ENCODE measurements at regions not wholly inside any gene's neighbourhood (a gene's known extent, or its start where the extent isn't known, plus 50 kb on each side); places are given as distances from the start of the nearest gene placed in this dataset.

GRCh38 chr1:98177751-98178150, 256.9 kb upstream of the DPYD start:
- TF ChIP-seq, protein P1, sequence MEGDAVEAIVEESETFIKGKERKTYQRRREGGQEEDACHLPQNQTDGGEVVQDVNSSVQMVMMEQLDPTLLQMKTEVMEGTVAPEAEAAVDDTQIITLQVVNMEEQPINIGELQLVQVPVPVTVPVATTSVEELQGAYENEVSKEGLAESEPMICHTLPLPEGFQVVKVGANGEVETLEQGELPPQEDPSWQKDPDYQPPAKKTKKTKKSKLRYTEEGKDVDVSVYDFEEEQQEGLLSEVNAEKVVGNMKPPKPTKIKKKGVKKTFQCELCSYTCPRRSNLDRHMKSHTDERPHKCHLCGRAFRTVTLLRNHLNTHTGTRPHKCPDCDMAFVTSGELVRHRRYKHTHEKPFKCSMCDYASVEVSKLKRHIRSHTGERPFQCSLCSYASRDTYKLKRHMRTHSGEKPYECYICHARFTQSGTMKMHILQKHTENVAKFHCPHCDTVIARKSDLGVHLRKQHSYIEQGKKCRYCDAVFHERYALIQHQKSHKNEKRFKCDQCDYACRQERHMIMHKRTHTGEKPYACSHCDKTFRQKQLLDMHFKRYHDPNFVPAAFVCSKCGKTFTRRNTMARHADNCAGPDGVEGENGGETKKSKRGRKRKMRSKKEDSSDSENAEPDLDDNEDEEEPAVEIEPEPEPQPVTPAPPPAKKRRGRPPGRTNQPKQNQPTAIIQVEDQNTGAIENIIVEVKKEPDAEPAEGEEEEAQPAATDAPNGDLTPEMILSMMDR (IDR thresholded peaks at IDR 0.05; ENCODE audit: low read depth, low read length, missing control alignments), result no peak
- in situ Hi-C loops (cut with HindIII; ENCODE audit: low sequenced_read_pairs), result no loop called here
- DNase-seq (ENCODE audit: low read depth), result peak; percentile 27
- H3K4me3 ChIP-seq (ENCODE audit: low read depth, low read length), result no peak overlapping the region

GRCh38 chr1:98176936-98177335, 256.1 kb upstream of the DPYD start:
- DNase-seq (ENCODE audit: low read depth), result no peak
- TF ChIP-seq, protein P1 (IDR thresholded peaks at IDR 0.05; ENCODE audit: low read depth, low read length, missing control alignments), result no peak
- H3K4me3 ChIP-seq (ENCODE audit: low read depth, low read length), result no peak overlapping the region
- in situ Hi-C loops (cut with HindIII; ENCODE audit: low sequenced_read_pairs), result no loop called here

- in situ Hi-C loops (cut with HindIII; ENCODE audit: low sequenced_read_pairs), result no loop called here
- DNase-seq (ENCODE audit: low read depth), result no peak
- no peak overlapping the region for H3K4me3 ChIP-seq (ENCODE audit: low read depth, low read length)
- TF ChIP-seq, protein P1 (IDR thresholded peaks at IDR 0.05; ENCODE audit: low read depth, low read length, missing control alignments), result no peak
These were observed 255.6 kb upstream of the DPYD start for GRCh38 chr1:98176414-98176813.

- in situ Hi-C loops (cut with HindIII; ENCODE audit: low sequenced_read_pairs), result no loop called here
- TF ChIP-seq, protein P1 (IDR thresholded peaks at IDR 0.05; ENCODE audit: low read depth, low read length, missing control alignments), result no peak
- no peak for DNase-seq (ENCODE audit: low read depth)
- no peak overlapping the region for H3K4me3 ChIP-seq (ENCODE audit: low read depth, low read length)
These were observed 251.7 kb upstream of the DPYD start for GRCh38 chr1:98172578-98172977.

GRCh38 chr1:98172022-98172421, 251.2 kb upstream of the DPYD start:
- TF ChIP-seq, protein P1 (IDR thresholded peaks at IDR 0.05; ENCODE audit: low read depth, low read length, missing control alignments), result no peak
- in situ Hi-C loops (cut with HindIII; ENCODE audit: low sequenced_read_pairs), result no loop called here
- no peak for DNase-seq (ENCODE audit: low read depth)
- no peak overlapping the region for H3K4me3 ChIP-seq (ENCODE audit: low read depth, low read length)

- TF ChIP-seq, protein P1 (IDR thresholded peaks at IDR 0.05; ENCODE audit: low read depth, low read length, missing control alignments), result no peak
- in situ Hi-C loops (cut with HindIII; ENCODE audit: low sequenced_read_pairs), result no loop called here
- DNase-seq (ENCODE audit: low read depth), result no peak
- H3K4me3 ChIP-seq (ENCODE audit: low read depth, low read length), result no peak overlapping the region
These were observed 243.7 kb upstream of the DPYD start for GRCh38 chr1:98164509-98164908.
